ENCODE measurements at regions not wholly inside any gene's neighbourhood (a gene's known extent, or its start where the extent isn't known, plus 50 kb on each side); places are given as distances from the start of the nearest gene placed in this dataset.
A peak's percentile ranks its signal among the peaks of the same experiment; 100 is the strongest.

- no peak for DNase-seq
Observed at GRCh38 chr3:106806964-106807363, 570.3 kb upstream of the CCDC54 start.

GRCh38 chr3:106809041-106809440, 568.2 kb upstream of the CCDC54 start:
- no peak for DNase-seq

- no peak for DNase-seq
Observed at GRCh38 chr3:106809623-106810299, 567.5 kb upstream of the CCDC54 start.

DNA sequence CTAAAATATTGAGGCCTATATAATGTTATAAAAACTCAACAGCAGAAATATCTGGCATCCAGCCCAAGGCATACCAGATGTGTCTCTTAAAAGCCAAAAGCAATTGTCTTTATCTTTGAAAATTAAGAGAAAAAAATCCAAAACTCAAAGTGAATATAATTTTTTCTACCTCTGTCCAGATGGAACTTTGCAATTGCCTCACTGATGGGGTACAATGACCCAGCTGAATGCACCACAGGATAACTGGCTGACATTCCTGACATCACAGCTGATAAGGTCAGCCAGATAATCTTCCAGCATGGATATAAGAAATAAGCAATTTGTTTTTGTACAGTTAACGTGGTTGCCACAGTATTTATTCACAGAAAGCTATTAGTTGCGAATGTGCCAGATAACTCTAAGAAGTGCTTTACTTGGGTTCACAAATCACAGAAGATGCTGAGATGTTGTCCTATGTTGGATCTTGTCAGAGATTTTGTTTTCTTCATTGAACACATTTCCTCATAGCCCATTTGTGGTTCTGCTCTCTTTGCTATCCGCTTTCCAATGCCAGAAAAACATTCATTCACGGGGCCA, 566.9 kb upstream of the CCDC54 start:
- no peak for DNase-seq

- DNase-seq: peak; percentile 68
Observed at GRCh38 chr3:106811376-106811775, 565.9 kb upstream of the CCDC54 start.

DNA sequence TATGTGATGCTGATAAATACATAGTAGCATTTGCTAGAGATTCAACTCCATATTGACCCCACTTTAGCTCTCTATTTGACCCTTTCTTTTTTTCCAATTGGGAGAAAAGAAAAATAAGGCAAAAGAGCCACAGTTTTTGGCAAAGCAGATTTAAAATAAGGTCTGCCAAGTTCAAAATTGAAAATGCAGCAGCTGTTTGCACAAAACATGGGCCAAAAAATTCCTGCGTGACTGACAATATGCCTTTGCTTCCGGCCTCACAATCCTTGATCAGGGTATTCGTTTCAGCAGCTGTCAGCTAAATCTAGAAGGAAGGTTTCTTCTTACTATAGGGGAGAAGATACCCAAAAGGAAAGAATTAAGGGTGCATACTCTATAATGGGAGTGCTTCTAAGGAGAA, 563.5 kb upstream of the CCDC54 start:
- DNase-seq: no peak

- no peak for DNase-seq
Observed at GRCh38 chr3:106814231-106814630, 563.0 kb upstream of the CCDC54 start.

DNA sequence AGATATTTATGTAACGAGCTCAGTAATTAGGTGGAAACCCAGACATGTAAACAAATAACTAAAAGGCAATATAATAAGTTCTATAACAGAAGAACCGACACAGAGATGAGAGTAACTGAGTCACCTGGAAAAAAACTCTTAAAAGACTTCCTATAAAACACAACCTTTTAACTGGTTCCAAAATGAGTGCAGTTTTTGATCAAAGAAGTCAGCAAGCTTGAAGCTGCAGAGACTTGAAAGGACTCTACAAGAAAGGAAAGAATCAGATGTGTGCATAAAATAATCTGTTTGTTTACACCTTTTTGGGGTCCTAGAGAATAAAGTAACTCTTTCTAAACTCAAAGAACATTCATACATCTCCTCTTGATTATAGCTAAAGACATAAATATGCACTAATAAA, 560.4 kb upstream of the CCDC54 start:
- no peak for DNase-seq

GRCh38 chr3:106817706-106818105, 559.5 kb upstream of the CCDC54 start:
- DNase-seq: no peak

- DNase-seq: no peak
Observed at GRCh38 chr3:106819440-106819839, 557.8 kb upstream of the CCDC54 start.

DNA sequence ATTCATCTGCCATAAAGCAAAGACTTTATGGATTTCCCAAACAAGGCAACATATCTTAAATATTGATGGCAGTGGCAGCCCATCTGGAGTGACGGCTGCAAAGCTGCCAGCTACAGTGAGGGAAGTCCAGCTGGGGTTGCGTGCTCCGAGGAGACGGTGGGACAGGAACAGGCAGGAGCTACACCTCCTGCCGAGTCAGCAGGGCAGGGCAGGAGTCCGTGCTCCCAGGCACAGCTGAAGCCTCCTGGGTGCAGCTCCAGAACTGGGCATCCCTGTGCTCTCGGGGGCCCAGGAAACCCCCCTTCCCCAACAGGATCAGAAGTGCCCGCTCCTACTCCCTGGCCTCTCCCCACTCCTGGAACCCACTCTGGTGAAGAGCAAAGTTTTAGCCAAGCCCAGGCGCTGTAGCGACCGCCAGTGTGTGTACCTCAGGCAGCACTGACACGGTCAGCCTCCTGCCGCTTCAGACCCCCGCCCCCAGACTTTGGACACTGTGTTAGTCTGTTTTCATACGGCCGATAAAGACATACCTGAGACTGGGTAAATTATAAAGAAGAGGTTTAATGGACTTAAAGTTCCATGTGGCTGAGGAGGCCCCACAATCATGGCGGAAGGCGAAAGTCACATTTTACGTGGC, 556.4 kb upstream of the CCDC54 start:
- DNase-seq: no peak

DNA sequence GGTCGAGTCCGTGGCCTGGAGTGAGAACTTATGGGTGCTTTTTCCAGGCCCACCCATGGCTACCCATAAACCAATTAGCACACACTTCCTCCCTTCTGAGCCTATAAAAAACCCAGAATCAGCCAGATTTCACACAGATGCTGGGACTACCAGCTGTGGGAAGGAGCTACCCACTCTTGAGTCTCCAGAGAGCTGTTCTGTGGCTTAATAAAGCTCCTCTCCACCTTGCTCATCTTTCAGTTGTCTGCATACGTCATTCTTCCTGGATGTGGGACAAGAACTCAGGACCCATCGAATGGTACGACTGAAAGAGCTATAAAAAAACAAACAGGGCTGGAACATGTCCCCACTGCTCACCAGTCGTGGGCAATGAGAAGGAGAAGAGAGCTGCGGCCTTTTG, 555.4 kb upstream of the CCDC54 start:
- DNase-seq: no peak

DNA sequence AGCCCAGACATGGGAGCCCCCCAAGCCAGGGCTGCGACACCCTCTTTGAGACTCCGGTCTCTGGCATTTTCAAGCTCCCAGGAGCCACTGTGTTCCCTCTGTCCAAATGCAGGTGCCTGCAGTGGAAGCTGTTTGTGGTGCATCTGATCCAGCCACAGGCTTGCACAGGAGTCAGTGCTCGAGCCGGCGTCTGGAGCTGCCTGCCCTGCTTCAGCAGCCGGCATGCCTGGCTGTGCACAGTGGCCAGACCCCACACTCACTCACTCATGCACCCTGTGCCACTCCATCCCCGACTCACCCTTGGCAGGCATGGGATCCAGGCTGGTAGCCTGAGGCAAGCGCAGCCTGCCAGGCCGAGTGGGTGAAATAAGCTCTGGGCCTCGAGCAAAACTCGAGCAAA, 555.0 kb upstream of the CCDC54 start:
- DNase-seq: no peak

- no peak for DNase-seq
Observed at GRCh38 chr3:106823701-106824100, 553.5 kb upstream of the CCDC54 start.

GRCh38 chr3:106824856-106825255, 552.4 kb upstream of the CCDC54 start:
- DNase-seq: peak; percentile 32

- peak; percentile 27 for DNase-seq
Observed at GRCh38 chr3:106825962-106826605, 551.2 kb upstream of the CCDC54 start.

DNA sequence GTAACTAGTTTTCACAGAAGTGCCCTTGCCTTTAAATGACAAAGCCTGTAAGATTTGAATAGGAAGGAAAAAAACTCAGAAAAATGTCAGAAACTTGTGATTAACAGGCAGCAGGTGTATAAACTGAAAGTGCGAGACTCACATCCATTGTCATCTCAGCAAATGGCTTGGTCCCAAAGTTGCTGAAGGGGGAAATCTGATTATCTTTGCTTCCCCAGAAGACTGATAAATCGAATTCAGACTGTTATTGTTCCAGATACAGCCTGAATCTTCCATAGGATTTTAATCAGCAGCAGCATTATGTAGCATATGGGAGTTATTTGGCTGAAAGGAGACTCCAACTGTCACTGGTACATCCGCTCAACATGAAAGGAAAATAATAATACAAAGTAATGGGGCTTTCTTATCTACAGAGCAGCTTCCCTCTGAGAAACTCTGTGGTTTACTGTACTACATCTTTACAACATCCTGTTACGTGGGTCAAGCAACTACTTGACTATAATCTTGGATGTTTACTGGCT, 550.4 kb upstream of the CCDC54 start:
- no peak for DNase-seq

GRCh38 chr3:106827515-106828213, 549.6 kb upstream of the CCDC54 start:
- DNase-seq: no peak

GRCh38 chr3:106829206-106829605, 548.0 kb upstream of the CCDC54 start:
- peak; percentile 50 for DNase-seq

DNA sequence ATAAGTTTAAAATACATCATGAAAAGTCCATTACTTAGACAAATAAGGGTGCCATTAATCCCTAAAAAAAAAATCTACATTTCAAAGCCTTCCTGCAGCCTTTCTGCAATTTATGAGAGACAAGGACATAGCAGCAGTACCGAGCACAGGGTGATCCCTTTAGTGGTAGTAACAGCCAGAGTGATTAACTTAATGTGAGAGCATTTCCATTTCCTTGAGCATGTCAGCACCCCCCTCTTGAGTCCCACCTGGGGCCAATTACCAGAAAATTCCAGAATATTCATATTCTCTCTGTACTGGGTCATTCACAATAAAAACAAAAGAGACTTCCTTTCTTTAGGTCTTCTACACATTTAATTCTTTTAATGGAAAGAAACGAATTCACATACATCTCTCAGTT, 546.9 kb upstream of the CCDC54 start:
- DNase-seq: no peak

DNA sequence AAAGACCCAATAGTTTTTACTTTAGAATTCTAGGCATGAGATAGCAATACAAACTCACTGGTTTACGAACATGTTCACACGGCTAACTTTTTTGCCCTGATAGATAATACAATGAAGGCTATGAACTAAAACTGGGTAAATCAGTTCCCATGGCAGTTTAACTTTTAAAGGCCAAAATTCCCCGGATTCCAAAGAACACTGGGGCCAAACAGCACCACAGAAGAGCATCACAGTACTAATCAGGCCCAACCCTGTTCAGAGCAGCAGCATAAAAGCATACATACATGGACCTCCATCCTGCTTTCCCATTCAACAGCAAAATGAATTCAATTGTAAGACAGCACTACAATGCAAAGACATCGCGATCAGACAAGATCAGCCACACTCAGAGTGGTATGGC, 540.3 kb upstream of the CCDC54 start:
- DNase-seq: no peak

DNA sequence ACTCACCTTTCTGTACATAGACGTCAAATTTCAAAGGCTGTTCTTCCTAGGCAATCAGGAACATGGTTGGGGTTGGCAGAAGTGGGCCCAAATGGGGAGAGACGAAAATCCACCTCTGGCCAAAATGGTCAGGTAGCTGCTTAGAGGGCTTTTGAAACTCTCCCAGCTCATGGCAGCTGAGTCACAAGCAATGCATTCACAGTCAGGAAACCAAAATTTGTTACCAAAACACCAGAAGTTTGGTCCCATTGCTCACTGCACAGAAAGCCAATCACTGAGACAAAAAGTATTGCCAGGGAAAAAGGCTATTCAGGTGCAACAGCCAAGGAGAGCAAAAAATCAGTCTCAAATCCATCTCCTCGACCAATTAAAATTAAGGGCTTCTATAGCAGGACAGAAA, 539.6 kb upstream of the CCDC54 start:
- no peak for DNase-seq

GRCh38 chr3:106839576-106840280, 537.5 kb upstream of the CCDC54 start:
- no peak for DNase-seq
